Adrenal gland (tissue), 5 donors: ENCODE measurements at regions not wholly inside any gene's neighbourhood (a gene's known extent, or its start where the extent isn't known, plus 50 kb on each side); places are given as distances from the start of the nearest gene placed in this dataset.

Experiments used
- CTCF ChIP-seq, 6 experiments: fragments of 450-650 bp in 4 of 6; fragments of 200-600 bp in 2 of 6; sonication (generic) in 1 of 6; IDR thresholded peaks; 1 replicate in 5 of 6; 2 replicates in 1 of 6; pipeline versions ENCODE4 v1.5.1 to v1.8.0; 2016 to 2021; ENCODE audit warnings: antibody characterized with exemption in 6 of 6, mild to moderate bottlenecking in 2 of 6, moderate library complexity in 1 of 6
- POLR2A ChIP-seq, 2 donors: fragments of 450-650 bp; IDR thresholded peaks; one replicate each; pipeline ENCODE4 v1.6.1; 2017; ENCODE audit warnings: antibody characterized with exemption in 2 of 2, mild to moderate bottlenecking in 2 of 2, moderate library complexity in 1 of 2
- donor health status: DM: no; HTN: no; CAD: no.

- TF ChIP-seq CTCF (IDR thresholded peaks at IDR 0.05) = no peak
- TF ChIP-seq POLR2A (IDR thresholded peaks at IDR 0.05) = no peak
Measured at GRCh38 chr13:87444135-87444534, 227.0 kb upstream of the SLITRK5 start.
